ENCODE measurements at regions not wholly inside any gene's neighbourhood (a gene's known extent, or its start where the extent isn't known, plus 50 kb on each side); places are given as distances from the start of the nearest gene placed in this dataset.

GRCh38 chr15:53323191-53323590 is 436.3 kb downstream of the WDR72 start:
- Mint-ChIP-seq H3K27ac (no peak overlapping the region), H3K9me3 (ENCODE audit: insufficient read depth) (no peaks in the 10 kb centered on the region), H3K4me1 (no peaks in the 10 kb centered on the region), H3K4me3 (no peak overlapping the region), H3K27me3 (no peaks in the 10 kb centered on the region)
- Histone ChIP-seq H3K4me1 (ENCODE audit: control insufficient read depth in 2 of 2, insufficient read depth in 2 of 2, low read length in 2 of 2) (no peaks in the 10 kb centered on the region), H3K9ac (ENCODE audit: low read length) (no peak overlapping the region), H3K36me3 (replicated peaks in 1 of 2; ENCODE audit: control extremely low read depth in 1 of 2, control insufficient read depth in 1 of 2, extremely low read depth in 1 of 2, insufficient read depth in 2 of 2, low read length in 1 of 2) (no peaks in the 10 kb centered on the region), H3K27ac (ENCODE audit: low read length in 2 of 2) (no peak overlapping the region), H2AFZ (ENCODE audit: insufficient read depth, low read depth, low read length, poor library complexity, severe bottlenecking) (no peak overlapping the region), H3K4me3 (ENCODE audit: control extremely low read depth in 1 of 5, extremely low read depth in 1 of 5, insufficient read depth in 1 of 5, low read depth in 2 of 5, low read length in 4 of 5) (no peak overlapping the region), H3K4me2 (replicated peaks; ENCODE audit: low read depth, low read length, poor library complexity, severe bottlenecking) (no peak overlapping the region), H4K20me1 (ENCODE audit: control insufficient read depth, insufficient read depth, low read length, poor library complexity, severe bottlenecking) (no peaks in the 10 kb centered on the region), H3K79me2 (ENCODE audit: control insufficient read depth, insufficient read depth, low read length) (no peaks in the 10 kb centered on the region), H3K9me3 (ENCODE audit: control extremely low read depth in 1 of 3, control insufficient read depth in 2 of 3, insufficient read depth in 1 of 3, low read length in 2 of 3) (no peaks in the 10 kb centered on the region), H3K27me3 (replicated peaks in 1 of 4; ENCODE audit: control extremely low read depth in 1 of 4, control insufficient read depth in 3 of 4, insufficient read depth in 4 of 4, low read length in 3 of 4) (no peaks in the 10 kb centered on the region)
- ChIA-PET CTCF (no interaction called here), POLR2A (no interaction called here)
- ATAC-seq (ENCODE audit: low read depth), result no peak
- TF ChIP-seq EZH2 (IDR thresholded peaks at IDR 0.05; ENCODE audit: borderline replicate concordance, insufficient read depth, low read depth, low read length, poor library complexity, severe bottlenecking), result no peak
- no peak for TF ChIP-seq CTCF (IDR thresholded peaks at IDR 0.05)
- no CpG with 5 or more reads among the region's 3 CpGs for WGBS (ENCODE audit: insufficient coverage)
- intact Hi-C loops (cut with micrococcal nuclease), result no loop called here
- no peak for DNase-seq

GRCh38 chr15:53320816-53321215 is 438.6 kb downstream of the WDR72 start:
- no peaks in the 10 kb centered on the region for H3K79me2 ChIP-seq (ENCODE audit: control insufficient read depth, insufficient read depth, low read length)
- no peaks in the 10 kb centered on the region for H3K9me3 Mint-ChIP-seq (ENCODE audit: insufficient read depth)
- POLR2A ChIA-PET, result no interaction called here
- H3K9ac ChIP-seq (ENCODE audit: low read length), result no peak overlapping the region
- H3K4me1 Mint-ChIP-seq, result no peaks in the 10 kb centered on the region
- H3K4me2 ChIP-seq (replicated peaks; ENCODE audit: low read depth, low read length, poor library complexity, severe bottlenecking), result no peak overlapping the region
- WGBS (ENCODE audit: insufficient coverage), result 83% methylated on average over 5 of the region's 5 CpGs
- TF ChIP-seq CTCF (IDR thresholded peaks at IDR 0.05), result no peak
- TF ChIP-seq EZH2 (IDR thresholded peaks at IDR 0.05; ENCODE audit: borderline replicate concordance, insufficient read depth, low read depth, low read length, poor library complexity, severe bottlenecking), result no peak
- no peak overlapping the region for H2AFZ ChIP-seq (ENCODE audit: insufficient read depth, low read depth, low read length, poor library complexity, severe bottlenecking)
- H4K20me1 ChIP-seq (ENCODE audit: control insufficient read depth, insufficient read depth, low read length, poor library complexity, severe bottlenecking), result no peaks in the 10 kb centered on the region
- no peak overlapping the region for H3K4me3 ChIP-seq (ENCODE audit: control extremely low read depth in 1 of 5, extremely low read depth in 1 of 5, insufficient read depth in 1 of 5, low read depth in 2 of 5, low read length in 4 of 5)
- H3K27me3 Mint-ChIP-seq, result no peaks in the 10 kb centered on the region
- H3K4me3 Mint-ChIP-seq, result no peak overlapping the region
- CTCF ChIA-PET, result no interaction called here
- no peaks in the 10 kb centered on the region for H3K9me3 ChIP-seq (ENCODE audit: control extremely low read depth in 1 of 3, control insufficient read depth in 2 of 3, insufficient read depth in 1 of 3, low read length in 2 of 3)
- H3K27ac Mint-ChIP-seq, result no peak overlapping the region
- no peak for ATAC-seq (ENCODE audit: low read depth)
- intact Hi-C loops (cut with micrococcal nuclease), result no loop called here
- no peaks in the 10 kb centered on the region for H3K4me1 ChIP-seq (ENCODE audit: control insufficient read depth in 2 of 2, insufficient read depth in 2 of 2, low read length in 2 of 2)
- no peak overlapping the region for H3K27ac ChIP-seq (ENCODE audit: low read length in 2 of 2)
- DNase-seq, result no peak
- H3K27me3 ChIP-seq (replicated peaks in 1 of 4; ENCODE audit: control extremely low read depth in 1 of 4, control insufficient read depth in 3 of 4, insufficient read depth in 4 of 4, low read length in 3 of 4), result no peaks in the 10 kb centered on the region
- H3K36me3 ChIP-seq (replicated peaks in 1 of 2; ENCODE audit: control extremely low read depth in 1 of 2, control insufficient read depth in 1 of 2, extremely low read depth in 1 of 2, insufficient read depth in 2 of 2, low read length in 1 of 2), result no peaks in the 10 kb centered on the region

Measured in B cell (primary cell).